ENCODE measurements at regions not wholly inside any gene's neighbourhood (a gene's known extent, or its start where the extent isn't known, plus 50 kb on each side); places are given as distances from the start of the nearest gene placed in this dataset.

DNA sequence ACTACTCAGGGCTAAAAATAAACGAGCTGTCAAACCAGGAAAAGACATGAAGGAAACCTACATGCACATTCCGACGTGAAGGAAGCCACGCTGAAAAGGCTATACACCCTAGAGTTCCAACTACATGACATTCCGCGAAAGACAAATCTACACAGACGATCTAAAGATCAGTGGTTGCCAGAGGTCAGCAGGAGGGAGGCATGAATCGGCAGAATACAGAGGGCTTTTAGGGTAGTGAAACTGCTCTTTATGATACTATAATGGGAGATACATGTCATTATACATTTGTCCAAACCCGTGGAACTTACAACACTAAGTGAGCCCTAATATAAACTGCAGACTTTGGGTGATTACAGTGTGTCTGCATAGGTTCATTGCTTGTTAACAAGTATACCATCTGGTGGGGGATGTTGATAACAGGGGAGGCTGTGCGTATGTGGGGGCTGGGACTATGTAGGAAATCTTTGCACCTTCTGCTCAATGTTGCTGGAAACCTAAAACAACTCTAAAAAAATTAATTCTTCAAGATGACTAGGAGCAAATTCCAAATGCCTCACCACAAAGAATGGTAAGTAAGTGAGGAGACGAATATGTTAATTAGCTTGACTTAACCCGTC, 132.2 kb upstream of the CDH4 start:
- no peaks in the 10 kb centered on the region for H3K9me3 ChIP-seq (ENCODE audit: control insufficient read depth, insufficient read depth, low read length)
- no peaks in the 10 kb centered on the region for H3K36me3 ChIP-seq (ENCODE audit: control insufficient read depth, insufficient read depth, low read length)
- DNase-seq (ENCODE audit: low read depth, low spot score): no peak
- no CpG with 5 or more reads among the region's 12 CpGs for WGBS (ENCODE audit: insufficient coverage, insufficient read length)
- no peaks in the 10 kb centered on the region; the same call in 1 of the 2 replicates for H3K4me1 ChIP-seq (ENCODE audit: control insufficient read depth, insufficient read depth, low read length)
- no peak overlapping the region for H3K4me3 ChIP-seq (ENCODE audit: low read length)
- no peak overlapping the region for H3K27ac ChIP-seq (ENCODE audit: low read length)
- H3K27me3 ChIP-seq (ENCODE audit: control insufficient read depth, insufficient read depth, low read length): no peaks in the 10 kb centered on the region; the same call in 1 of the 2 replicates

DNA sequence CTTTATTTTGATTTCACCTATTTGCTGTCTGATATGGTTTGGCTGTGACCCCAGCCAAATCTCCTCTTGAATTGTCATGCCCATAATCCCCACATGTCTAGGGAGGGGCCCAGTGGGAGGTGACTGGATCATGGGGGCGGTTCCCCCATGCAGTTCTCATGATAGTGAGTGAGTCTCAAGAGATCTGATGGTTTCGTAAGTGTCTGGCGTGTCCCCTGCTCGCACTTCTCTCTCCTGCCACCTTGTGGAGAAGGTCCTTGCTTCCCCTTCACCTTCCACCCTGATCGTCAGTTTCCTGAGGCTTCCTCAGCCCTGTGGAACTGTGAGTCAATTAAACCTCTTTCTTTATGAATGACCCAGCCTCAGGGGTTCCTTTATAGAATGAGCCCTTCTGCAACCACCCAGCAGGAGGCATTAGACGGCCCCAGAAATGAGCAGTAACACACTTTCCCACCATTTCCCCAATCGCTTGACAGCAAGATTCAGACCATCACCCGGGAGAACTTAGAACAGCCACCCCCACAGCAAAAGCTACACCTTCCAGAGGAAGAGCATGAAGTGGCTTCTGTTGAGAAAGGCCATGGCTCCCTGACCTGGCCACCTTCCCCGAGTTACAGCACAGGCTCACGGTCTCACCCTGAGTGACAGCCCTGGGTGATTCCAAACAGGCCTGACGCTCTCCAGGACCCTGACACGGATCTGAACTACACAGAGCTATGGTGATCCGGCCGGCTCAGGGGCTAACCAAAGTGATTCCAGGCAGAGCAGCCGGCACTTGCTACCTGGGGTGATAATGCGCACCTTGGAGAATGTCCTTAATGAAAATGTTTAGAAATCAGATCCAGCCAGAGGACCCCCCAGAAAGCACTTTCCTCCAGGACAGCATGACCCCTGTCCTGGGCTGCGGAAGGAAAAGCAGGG, 131.2 kb upstream of the CDH4 start:
- no peaks in the 10 kb centered on the region; the same call in 1 of the 2 replicates for H3K4me1 ChIP-seq (ENCODE audit: control insufficient read depth, insufficient read depth, low read length)
- H3K4me3 ChIP-seq (ENCODE audit: low read length): no peak overlapping the region
- H3K27ac ChIP-seq (ENCODE audit: low read length): no peak overlapping the region
- no peaks in the 10 kb centered on the region for H3K9me3 ChIP-seq (ENCODE audit: control insufficient read depth, insufficient read depth, low read length)
- H3K27me3 ChIP-seq (ENCODE audit: control insufficient read depth, insufficient read depth, low read length): no peaks in the 10 kb centered on the region; the same call in 1 of the 2 replicates
- peak; percentile 57 for DNase-seq (ENCODE audit: low read depth, low spot score)
- no peaks in the 10 kb centered on the region for H3K36me3 ChIP-seq (ENCODE audit: control insufficient read depth, insufficient read depth, low read length)
- WGBS (ENCODE audit: insufficient coverage, insufficient read length): no CpG with 5 or more reads among the region's 17 CpGs

DNA sequence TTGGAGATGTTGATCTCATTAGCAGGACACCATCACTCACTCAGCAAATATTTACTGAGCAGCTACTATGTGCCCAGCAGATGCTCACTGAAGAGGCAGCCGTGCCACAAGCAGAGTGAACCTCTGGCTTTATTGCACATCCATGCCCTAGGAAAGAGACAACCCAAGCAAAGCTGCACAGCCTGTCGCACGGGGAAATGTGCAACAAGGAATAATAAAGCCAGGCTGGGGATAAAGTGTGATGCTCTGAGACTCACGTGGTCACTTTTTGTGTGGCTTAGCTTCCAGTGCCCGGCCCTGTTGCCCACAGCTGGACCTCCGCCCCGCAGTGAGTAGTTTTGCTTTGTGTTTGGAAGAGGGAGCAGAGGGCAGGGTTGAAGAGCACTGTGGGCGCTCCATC, 130.4 kb upstream of the CDH4 start:
- no peaks in the 10 kb centered on the region; the same call in 1 of the 2 replicates for H3K27me3 ChIP-seq (ENCODE audit: control insufficient read depth, insufficient read depth, low read length)
- no peak for DNase-seq (ENCODE audit: low read depth, low spot score)
- no peaks in the 10 kb centered on the region for H3K36me3 ChIP-seq (ENCODE audit: control insufficient read depth, insufficient read depth, low read length)
- no peaks in the 10 kb centered on the region; the same call in 1 of the 2 replicates for H3K4me1 ChIP-seq (ENCODE audit: control insufficient read depth, insufficient read depth, low read length)
- WGBS (ENCODE audit: insufficient coverage, insufficient read length): no CpG with 5 or more reads among the region's 8 CpGs
- H3K4me3 ChIP-seq (ENCODE audit: low read length): no peak overlapping the region
- H3K27ac ChIP-seq (ENCODE audit: low read length): no peak overlapping the region
- H3K9me3 ChIP-seq (ENCODE audit: control insufficient read depth, insufficient read depth, low read length): no peaks in the 10 kb centered on the region

DNA sequence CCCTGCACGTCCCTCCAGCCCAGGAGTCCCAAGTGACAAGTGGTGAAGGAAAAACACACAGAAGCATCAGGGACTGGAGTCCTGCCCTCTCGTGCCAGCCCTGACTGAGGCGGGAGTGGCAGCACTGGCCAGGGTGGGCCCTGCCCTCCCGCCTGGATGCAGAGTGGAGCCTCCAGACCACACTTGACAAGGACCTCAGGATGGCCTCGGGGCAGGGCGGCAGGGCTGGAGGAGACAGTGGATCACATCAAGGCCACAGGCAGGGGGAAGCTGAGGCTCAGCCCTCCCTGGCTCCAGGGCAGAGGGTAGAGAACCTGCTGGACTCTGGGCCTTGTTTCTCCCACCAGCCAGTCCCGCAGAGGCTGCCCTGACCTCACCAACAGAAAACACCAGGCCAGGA, 128.8 kb upstream of the CDH4 start:
- no CpG with 5 or more reads among the region's 7 CpGs for WGBS (ENCODE audit: insufficient coverage, insufficient read length)
- Histone ChIP-seq H3K27me3 (ENCODE audit: control insufficient read depth, insufficient read depth, low read length) (no peaks in the 10 kb centered on the region; the same call in 1 of the 2 replicates), H3K9me3 (ENCODE audit: control insufficient read depth, insufficient read depth, low read length) (no peaks in the 10 kb centered on the region), H3K36me3 (ENCODE audit: control insufficient read depth, insufficient read depth, low read length) (no peaks in the 10 kb centered on the region), H3K4me3 (ENCODE audit: low read length) (no peak overlapping the region), H3K27ac (ENCODE audit: low read length) (no peak overlapping the region), H3K4me1 (ENCODE audit: control insufficient read depth, insufficient read depth, low read length) (no peaks in the 10 kb centered on the region)
- no peak for DNase-seq (ENCODE audit: low read depth, low spot score)

DNA sequence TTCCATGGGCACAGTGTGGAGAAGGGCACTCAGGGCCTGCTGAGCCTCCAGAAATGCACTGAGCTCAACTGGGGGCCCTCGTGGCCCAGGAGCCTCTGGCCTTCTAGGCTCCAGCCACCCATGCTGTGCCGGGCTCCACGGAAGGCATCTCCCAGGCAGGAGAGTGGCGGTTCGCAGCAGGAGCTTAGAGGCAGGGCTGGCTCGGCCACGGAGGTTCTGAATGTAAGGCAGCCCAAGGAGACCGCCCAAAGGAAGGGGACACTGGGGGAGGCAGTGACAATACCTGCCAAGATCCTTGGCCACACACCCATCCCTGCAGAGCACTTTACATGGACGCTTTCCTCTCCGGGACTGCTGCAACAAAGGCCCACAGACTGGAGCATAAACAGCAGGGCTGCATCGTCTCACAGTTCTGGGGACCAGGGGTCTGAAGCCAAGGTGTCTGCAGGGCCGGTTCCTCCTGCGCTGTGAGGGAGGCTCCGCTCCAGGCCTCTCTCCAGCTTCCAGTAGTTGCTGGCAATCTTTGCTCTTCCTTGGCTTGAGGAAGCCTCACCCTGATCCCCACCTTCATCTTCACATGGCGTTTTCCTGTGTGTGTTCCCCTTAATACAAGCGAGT, 128.2 kb upstream of the CDH4 start:
- Histone ChIP-seq H3K4me3 (ENCODE audit: low read length) (no peak overlapping the region), H3K4me1 (ENCODE audit: control insufficient read depth, insufficient read depth, low read length) (no peaks in the 10 kb centered on the region), H3K27ac (ENCODE audit: low read length) (no peak overlapping the region), H3K27me3 (ENCODE audit: control insufficient read depth, insufficient read depth, low read length) (no peaks in the 10 kb centered on the region; the same call in 1 of the 2 replicates), H3K9me3 (ENCODE audit: control insufficient read depth, insufficient read depth, low read length) (no peaks in the 10 kb centered on the region), H3K36me3 (ENCODE audit: control insufficient read depth, insufficient read depth, low read length) (no peaks in the 10 kb centered on the region)
- no peak for DNase-seq (ENCODE audit: low read depth, low spot score)
- WGBS (ENCODE audit: insufficient coverage, insufficient read length): no CpG with 5 or more reads among the region's 16 CpGs

DNA sequence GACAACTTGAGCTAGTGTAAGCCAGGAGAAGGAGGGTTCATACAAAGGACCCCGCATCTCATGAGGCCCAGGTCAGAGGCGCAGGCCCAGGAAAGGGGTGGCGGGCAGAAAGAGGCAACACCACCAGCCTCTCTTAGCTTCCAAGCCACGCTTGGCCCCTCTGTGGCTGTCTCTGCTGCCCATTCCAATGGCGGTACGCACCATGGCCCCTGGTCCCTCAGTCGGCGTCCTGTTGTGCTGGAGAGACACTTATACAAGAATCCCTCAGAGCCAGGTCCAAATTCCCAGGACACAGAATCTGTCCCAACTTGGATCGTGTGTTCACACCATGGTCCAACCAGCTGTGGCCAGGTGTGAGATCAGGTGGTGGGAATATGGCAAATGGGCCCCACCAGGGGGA, 127.0 kb upstream of the CDH4 start:
- no peaks in the 10 kb centered on the region; the same call in 1 of the 2 replicates for H3K27me3 ChIP-seq (ENCODE audit: control insufficient read depth, insufficient read depth, low read length)
- no CpG with 5 or more reads among the region's 9 CpGs for WGBS (ENCODE audit: insufficient coverage, insufficient read length)

DNA sequence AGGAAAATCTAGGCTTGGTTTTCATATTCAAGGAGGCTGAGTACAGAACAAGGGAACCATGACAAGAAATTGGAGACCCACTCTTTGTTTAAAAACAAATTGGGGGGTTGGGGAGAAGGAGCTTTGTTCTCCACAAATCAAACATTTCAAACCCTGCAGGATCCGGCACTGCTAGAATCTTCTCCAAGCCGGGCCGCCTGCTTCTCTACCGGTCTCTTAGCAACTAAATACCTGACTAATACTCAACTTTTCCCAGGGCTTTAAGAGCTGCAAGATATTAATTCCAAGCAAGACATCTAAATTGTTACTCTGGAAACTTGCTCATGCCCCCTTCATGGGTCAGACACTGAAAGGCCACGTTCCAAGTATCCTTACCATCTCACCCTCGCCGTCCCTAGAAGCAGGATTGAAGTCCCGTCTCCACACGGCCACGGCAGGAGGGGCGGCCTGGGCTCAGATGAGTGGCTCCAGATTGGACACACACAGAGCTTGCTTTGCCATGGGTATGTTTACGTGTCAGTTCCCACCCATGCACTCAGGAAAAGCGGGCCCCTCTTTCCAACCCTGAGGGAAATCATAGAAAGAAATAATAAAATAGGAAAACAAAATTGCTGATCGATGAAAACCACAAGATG, 126.4 kb upstream of the CDH4 start:
- Histone ChIP-seq H3K9me3 (ENCODE audit: control insufficient read depth, insufficient read depth, low read length) (no peaks in the 10 kb centered on the region), H3K27ac (ENCODE audit: low read length) (no peak overlapping the region), H3K4me1 (ENCODE audit: control insufficient read depth, insufficient read depth, low read length) (no peaks in the 10 kb centered on the region), H3K36me3 (ENCODE audit: control insufficient read depth, insufficient read depth, low read length) (no peaks in the 10 kb centered on the region), H3K27me3 (ENCODE audit: control insufficient read depth, insufficient read depth, low read length) (no peaks in the 10 kb centered on the region), H3K4me3 (ENCODE audit: low read length) (no peak overlapping the region)
- no CpG with 5 or more reads among the region's 14 CpGs for WGBS (ENCODE audit: insufficient coverage, insufficient read length)
- DNase-seq (ENCODE audit: low read depth, low spot score): no peak

More for the DNA sequence above, 127.0 kb upstream of the CDH4 start:
- Histone ChIP-seq H3K9me3 (ENCODE audit: control insufficient read depth, insufficient read depth, low read length) (no peaks in the 10 kb centered on the region), H3K36me3 (ENCODE audit: control insufficient read depth, insufficient read depth, low read length) (no peaks in the 10 kb centered on the region), H3K4me3 (ENCODE audit: low read length) (no peak overlapping the region), H3K4me1 (ENCODE audit: control insufficient read depth, insufficient read depth, low read length) (no peaks in the 10 kb centered on the region), H3K27ac (ENCODE audit: low read length) (no peak overlapping the region)
- DNase-seq (ENCODE audit: low read depth, low spot score): no peak

DNA sequence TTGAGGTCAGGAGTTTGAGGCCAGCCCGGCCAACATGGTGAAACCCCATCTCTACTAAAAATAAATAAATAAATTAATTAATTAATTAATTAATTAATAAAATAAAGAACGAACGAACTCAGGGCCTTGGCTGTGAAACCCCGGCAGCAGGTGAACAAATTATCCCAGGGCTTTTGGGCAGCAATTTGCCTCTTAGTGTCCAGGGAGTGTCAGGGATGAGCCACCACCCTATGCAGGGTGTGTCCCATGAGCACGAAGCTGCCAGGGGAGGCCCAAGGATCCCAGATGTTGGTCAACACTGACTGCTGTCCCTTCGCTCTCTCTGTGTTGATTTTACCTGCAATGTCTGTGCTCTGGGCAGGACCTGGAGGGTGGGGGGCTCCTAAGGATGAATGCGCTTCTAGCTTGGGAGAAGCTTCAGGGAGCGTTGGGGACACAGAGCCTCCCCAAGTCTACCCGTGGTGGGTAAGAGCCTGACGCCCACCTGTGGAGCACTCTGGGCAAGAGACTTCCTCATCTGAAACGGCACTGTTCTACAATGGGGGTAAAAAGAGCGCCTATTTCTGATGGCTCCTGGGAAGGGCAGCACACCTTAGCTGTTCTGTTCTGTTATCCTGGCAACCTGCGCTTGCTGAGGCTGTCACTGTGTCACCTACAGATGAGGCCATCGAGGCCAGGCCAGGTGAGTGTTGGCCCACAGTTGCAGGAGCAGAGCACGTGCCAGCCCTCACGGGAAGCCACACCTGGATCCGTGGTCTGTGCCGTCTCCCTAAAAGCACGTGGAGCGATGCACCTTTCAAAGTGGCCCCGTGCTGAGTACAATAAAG, 125.5 kb upstream of the CDH4 start:
- Histone ChIP-seq H3K4me1 (ENCODE audit: control insufficient read depth, insufficient read depth, low read length) (no peaks in the 10 kb centered on the region), H3K27me3 (ENCODE audit: control insufficient read depth, insufficient read depth, low read length) (no peaks in the 10 kb centered on the region)
- no CpG with 5 or more reads among the region's 21 CpGs for WGBS (ENCODE audit: insufficient coverage, insufficient read length)

DNA sequence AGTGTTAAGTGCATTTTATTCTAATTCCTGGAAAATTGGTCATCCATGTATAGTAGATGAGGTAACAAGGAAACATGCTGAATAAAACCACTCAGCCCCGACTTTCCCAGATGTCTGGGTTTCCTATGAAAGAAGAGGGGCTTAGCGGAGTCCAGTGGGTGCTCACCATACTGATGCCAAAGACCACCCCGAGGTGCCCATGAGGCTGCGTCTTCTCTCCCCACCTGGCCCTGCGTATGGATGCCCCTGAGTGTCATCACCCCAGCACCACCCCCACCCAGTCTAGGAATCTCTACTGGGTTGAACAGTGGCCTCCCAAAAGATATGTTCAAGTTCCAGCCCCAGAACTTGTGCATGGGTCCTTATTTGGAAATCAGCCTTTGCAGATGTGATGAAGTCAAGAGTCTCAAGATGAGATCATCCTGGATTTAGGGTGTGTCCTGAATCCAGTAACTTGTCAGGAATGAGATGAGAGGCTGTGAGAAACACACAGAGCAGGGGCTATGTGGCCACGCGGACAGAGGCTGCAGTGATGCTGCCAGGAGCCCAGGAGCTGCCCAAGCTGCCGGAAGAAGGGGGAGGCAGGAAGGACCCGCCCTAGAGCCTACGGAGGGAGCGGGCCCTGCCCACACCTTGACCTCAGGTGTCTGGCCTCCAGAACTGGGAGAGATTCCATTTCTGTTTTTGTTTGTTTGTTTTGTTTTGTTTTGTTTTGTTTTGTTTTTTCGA, 124.6 kb upstream of the CDH4 start:
- WGBS (ENCODE audit: insufficient coverage, insufficient read length): no CpG with 5 or more reads among the region's 12 CpGs
- no peak overlapping the region for H3K4me3 ChIP-seq (ENCODE audit: low read length)
- no peaks in the 10 kb centered on the region for H3K9me3 ChIP-seq (ENCODE audit: control insufficient read depth, insufficient read depth, low read length)
- H3K27ac ChIP-seq (ENCODE audit: low read length): no peak overlapping the region
- H3K27me3 ChIP-seq (ENCODE audit: control insufficient read depth, insufficient read depth, low read length): no peaks in the 10 kb centered on the region
- H3K4me1 ChIP-seq (ENCODE audit: control insufficient read depth, insufficient read depth, low read length): no peaks in the 10 kb centered on the region
- no peaks in the 10 kb centered on the region for H3K36me3 ChIP-seq (ENCODE audit: control insufficient read depth, insufficient read depth, low read length)
- no peak for DNase-seq (ENCODE audit: low read depth, low spot score)

More for the DNA sequence above, 125.5 kb upstream of the CDH4 start:
- no peaks in the 10 kb centered on the region for H3K36me3 ChIP-seq (ENCODE audit: control insufficient read depth, insufficient read depth, low read length)
- no peak for DNase-seq (ENCODE audit: low read depth, low spot score)
- no peak overlapping the region for H3K4me3 ChIP-seq (ENCODE audit: low read length)
- H3K9me3 ChIP-seq (ENCODE audit: control insufficient read depth, insufficient read depth, low read length): no peaks in the 10 kb centered on the region
- H3K27ac ChIP-seq (ENCODE audit: low read length): no peak overlapping the region
